ENCODE measurements at regions not wholly inside any gene's neighbourhood (a gene's known extent, or its start where the extent isn't known, plus 50 kb on each side); places are given as distances from the start of the nearest gene placed in this dataset.

DNA sequence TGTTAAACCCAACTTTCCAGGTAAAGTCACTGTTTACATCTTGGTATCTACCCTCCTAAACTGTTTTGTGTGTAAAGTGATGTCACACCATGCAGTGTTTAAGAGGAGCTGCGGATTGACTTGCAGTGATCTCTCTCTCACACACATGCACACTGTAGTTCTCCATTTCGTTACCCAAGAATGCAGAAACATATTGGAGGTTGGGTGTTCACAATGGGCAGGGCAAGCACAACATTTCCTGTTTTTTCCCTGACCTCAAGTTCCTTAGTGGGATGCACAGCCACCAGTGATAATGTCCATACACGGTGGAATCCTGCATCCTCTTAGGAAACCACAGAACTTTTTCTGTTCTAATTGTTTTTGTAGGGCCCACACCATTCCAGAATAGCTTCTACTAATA is 85.3 kb upstream of the CFAP20DC start:
- TF ChIP-seq POLR2A (IDR thresholded peaks at IDR 0.05) (no peak), POLR2AphosphoS5 (IDR thresholded peaks at IDR 0.05) (no peak)
